Thyroid gland (tissue), 4 donors: ENCODE measurements at regions not wholly inside any gene's neighbourhood (a gene's known extent, or its start where the extent isn't known, plus 50 kb on each side); places are given as distances from the start of the nearest gene placed in this dataset.

Experiments used
- DNase-seq, 2 donors: peaks; one replicate each; pipeline ENCODE4 v3.0.0-alpha.2; 2019
- H3K27ac ChIP-seq, 3 donors: fragments of 200-600 bp; sonication (generic); 1 replicate in 2 of 3; 2 replicates in 1 of 3; pipeline ENCODE4 v1.5.1; 2016 to 2019; ENCODE audit warnings: mild to moderate bottlenecking in 1 of 3, moderate library complexity in 1 of 3
- H3K27me3 ChIP-seq: fragments of 200-600 bp; sonication (generic); one replicate; pipeline ENCODE4 v1.5.1; 2019
- H3K36me3 ChIP-seq, 2 donors: fragments of 200-600 bp; sonication (generic); one replicate each; pipeline ENCODE4 v1.5.1; 2016 to 2019
- H3K4me1 ChIP-seq, 2 donors: fragments of 200-600 bp; sonication (generic); one replicate each; pipeline ENCODE4 v1.5.1; 2017 to 2019
- H3K4me3 ChIP-seq, 3 donors: fragments of 200-600 bp; sonication (generic); replicated peaks in 1 of 3; 1 replicate in 2 of 3; 2 replicates in 1 of 3; pipeline ENCODE4 v1.5.1; 2016; ENCODE audit warnings: mild to moderate bottlenecking in 1 of 3
- H3K9me3 ChIP-seq: fragments of 200-600 bp; sonication (generic); one replicate; pipeline ENCODE4 v1.5.1; 2017
- CTCF ChIP-seq, 6 experiments: fragments of 200-600 bp in 3 of 6; fragments of 450-650 bp in 3 of 6; sonication (generic) in 3 of 6; IDR thresholded peaks; one replicate each; pipeline ENCODE4 v1.5.1; 2016 to 2019; ENCODE audit warnings: antibody characterized with exemption in 6 of 6, mild to moderate bottlenecking in 2 of 6, inconsistent platforms in 1 of 6, moderate library complexity in 1 of 6
- POLR2A ChIP-seq, 2 donors: fragments of 450-650 bp; IDR thresholded peaks; one replicate each; pipeline ENCODE4 v1.6.1; 2017; ENCODE audit warnings: antibody characterized with exemption in 2 of 2, mild to moderate bottlenecking in 2 of 2, moderate library complexity in 1 of 2
- WGBS, 2 donors: methylation state at CpG; one replicate each; pipeline ENCODE4 v1.1.5; 2017; 5-methylcytosine and 5-hydroxymethylcytosine counted together
- intact Hi-C: fragments of 100-400 bp; cut with DNase I; formaldehyde crosslinking; loops from one replicate; pipeline ENCODE4 v1.15.1; 2023

- intact Hi-C loops: no loop called here
- no peaks in the 10 kb centered on the region for H3K4me1 ChIP-seq
These were observed 233.4 kb downstream of the HNRNPD start for GRCh38 chr4:82140422-82140821.

GRCh38 chr4:82139287-82139686, 234.5 kb downstream of the HNRNPD start:
- no peaks in the 10 kb centered on the region for H3K9me3 ChIP-seq
- no peaks in the 10 kb centered on the region for H3K27me3 ChIP-seq
- no peak for TF ChIP-seq POLR2A (IDR thresholded peaks at IDR 0.05)
- no peak for TF ChIP-seq CTCF (IDR thresholded peaks at IDR 0.05)
- no peak for DNase-seq
- no peak overlapping the region for H3K4me3 ChIP-seq
- 96% methylated on average over 3 of the region's 3 CpGs for WGBS, 2 donors
- H3K36me3 ChIP-seq: no peaks in the 10 kb centered on the region
- H3K27ac ChIP-seq: no peak overlapping the region
- no peaks in the 10 kb centered on the region for H3K4me1 ChIP-seq
- intact Hi-C loops: no loop called here

More at GRCh38 chr4:82140422-82140821, 233.4 kb downstream of the HNRNPD start:
- DNase-seq: no peak
- Histone ChIP-seq H3K27ac (no peak overlapping the region), H3K4me3 (no peak overlapping the region), H3K27me3 (no peaks in the 10 kb centered on the region), H3K36me3 (no peaks in the 10 kb centered on the region), H3K9me3 (no peaks in the 10 kb centered on the region)
- TF ChIP-seq POLR2A (IDR thresholded peaks at IDR 0.05): no peak
- TF ChIP-seq CTCF (IDR thresholded peaks at IDR 0.05): no peak
- 88 to 89% methylated on average over 2 of the region's 2 CpGs for WGBS, 2 donors

GRCh38 chr4:82138374-82138773, 235.4 kb downstream of the HNRNPD start:
- TF ChIP-seq CTCF (IDR thresholded peaks at IDR 0.05) (no peak), POLR2A (IDR thresholded peaks at IDR 0.05) (no peak)
- no peak for DNase-seq
- no peaks in the 10 kb centered on the region for H3K27me3 ChIP-seq
- no peak overlapping the region for H3K27ac ChIP-seq
- intact Hi-C loops: no loop called here
- WGBS, 2 donors: 60 to 69% methylated on average over 4 of the region's 4 CpGs
- no peaks in the 10 kb centered on the region for H3K4me1 ChIP-seq
- no peaks in the 10 kb centered on the region for H3K9me3 ChIP-seq
- H3K36me3 ChIP-seq: no peaks in the 10 kb centered on the region
- no peak overlapping the region for H3K4me3 ChIP-seq

- H3K9me3 ChIP-seq: no peaks in the 10 kb centered on the region
- intact Hi-C loops: no loop called here
- WGBS, 2 donors: 74 to 86% methylated on average over 2 of the region's 2 CpGs
- no peak overlapping the region for H3K27ac ChIP-seq
- H3K27me3 ChIP-seq: no peaks in the 10 kb centered on the region
- no peaks in the 10 kb centered on the region for H3K36me3 ChIP-seq
- no peak for DNase-seq
- no peaks in the 10 kb centered on the region for H3K4me1 ChIP-seq
- TF ChIP-seq CTCF (IDR thresholded peaks at IDR 0.05) (no peak), POLR2A (IDR thresholded peaks at IDR 0.05) (no peak)
- no peak overlapping the region for H3K4me3 ChIP-seq
These were observed 237.5 kb downstream of the HNRNPD start for GRCh38 chr4:82136161-82136801.

GRCh38 chr4:82128355-82128754, 245.4 kb downstream of the HNRNPD start:
- no peak for DNase-seq
- Histone ChIP-seq H3K27ac (no peak overlapping the region), H3K9me3 (no peaks in the 10 kb centered on the region), H3K4me3 (no peak overlapping the region), H3K27me3 (no peaks in the 10 kb centered on the region), H3K36me3 (no peaks in the 10 kb centered on the region), H3K4me1 (no peaks in the 10 kb centered on the region)
- intact Hi-C loops: no loop called here
- TF ChIP-seq POLR2A (IDR thresholded peaks at IDR 0.05) (no peak), CTCF (IDR thresholded peaks at IDR 0.05) (no peak)
- WGBS, 2 donors: 88 to 92% methylated on average over 4 of the region's 4 CpGs
